ENCODE measurements at regions not wholly inside any gene's neighbourhood (a gene's known extent, or its start where the extent isn't known, plus 50 kb on each side); places are given as distances from the start of the nearest gene placed in this dataset.
"Not testable (repeated sequence)": the region's sequence is repeated elsewhere in the genome, so short reads cannot be mapped to it uniquely, and the experiment has no call there.

GRCh38 chr1:65593516-65593915 is 173.0 kb downstream of the LEPR start:
- no peak for DNase-seq

DNA sequence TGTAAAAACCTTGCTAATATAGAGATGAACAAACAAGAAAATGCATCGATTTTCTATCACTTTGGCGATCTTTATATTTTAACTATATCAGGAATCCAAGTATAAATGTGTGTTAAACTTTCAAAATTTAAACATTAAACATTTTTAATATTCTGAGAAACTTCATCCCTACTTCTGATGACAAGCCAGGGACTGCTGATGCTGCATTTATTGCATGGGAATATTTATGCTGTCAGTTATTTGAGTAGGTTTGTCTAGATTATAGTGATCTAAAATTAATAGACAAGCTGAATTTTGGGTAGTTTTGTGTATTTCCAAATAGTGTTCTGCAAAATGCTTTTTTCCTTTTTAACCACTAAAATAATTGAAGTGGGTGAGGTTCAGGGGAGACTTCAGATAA is 175.3 kb downstream of the LEPR start:
- no peak for DNase-seq

- DNase-seq = no peak
These were observed 176.3 kb downstream of the LEPR start for GRCh38 chr1:65596768-65597167.

DNA sequence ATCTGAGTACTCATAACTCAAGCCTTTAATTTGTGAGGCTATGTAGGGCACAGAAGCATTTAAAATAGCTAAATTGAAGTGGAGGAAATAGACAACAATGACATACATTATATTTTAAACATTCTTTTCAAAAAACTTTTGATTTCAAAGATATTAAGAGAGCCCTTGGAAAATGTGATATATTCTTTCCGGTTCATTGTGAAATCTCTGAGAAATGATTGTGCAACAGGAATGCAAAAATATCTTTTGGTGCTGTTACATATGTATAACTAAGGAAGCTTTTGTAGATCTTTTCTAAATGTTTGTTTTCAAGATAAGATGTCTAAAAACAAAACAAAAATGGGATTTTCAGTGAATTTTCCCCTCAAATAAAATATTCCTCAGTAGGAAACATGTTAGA is 185.2 kb downstream of the LEPR start:
- no peak for DNase-seq

DNA sequence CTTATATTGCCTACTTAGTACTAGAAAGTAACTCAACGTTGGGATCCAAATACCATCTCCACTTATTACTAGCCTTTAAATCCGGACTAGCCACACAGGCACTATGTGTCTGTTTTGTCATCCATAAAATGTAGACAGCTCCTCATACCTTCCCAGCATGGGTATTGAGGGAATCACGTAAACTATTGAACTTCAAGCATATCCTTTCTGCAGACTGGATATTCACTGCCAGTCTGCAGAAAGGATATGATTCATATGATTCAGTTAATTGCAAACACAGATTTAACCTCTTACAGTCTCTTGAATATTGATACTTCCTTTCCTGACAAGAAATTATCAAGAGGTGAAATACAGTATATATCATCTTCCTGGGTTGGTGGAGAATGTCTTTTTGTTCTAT is 186.0 kb downstream of the LEPR start:
- no peak for DNase-seq

DNA sequence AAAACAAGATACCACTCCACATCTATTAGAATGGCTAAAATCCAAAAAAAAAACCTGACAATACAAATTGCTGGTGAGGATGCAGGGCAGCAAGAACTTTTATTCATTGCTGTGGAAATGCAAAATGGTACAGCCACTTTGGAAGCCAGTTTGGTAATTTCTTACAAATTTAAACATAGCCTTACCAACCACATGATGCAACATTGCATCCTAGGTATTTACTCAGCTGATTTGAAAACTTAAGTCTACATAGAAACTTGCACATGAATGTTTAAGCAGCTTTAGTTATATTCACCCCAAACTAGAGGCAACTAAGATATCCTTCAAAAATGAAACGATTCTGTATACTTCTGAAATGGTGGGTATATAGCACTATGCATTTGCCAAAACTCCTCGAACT is 178.8 kb upstream of the PDE4B start:
- no peak for DNase-seq

GRCh38 chr1:65615859-65616258 is 176.8 kb upstream of the PDE4B start:
- DNase-seq = no peak

DNA sequence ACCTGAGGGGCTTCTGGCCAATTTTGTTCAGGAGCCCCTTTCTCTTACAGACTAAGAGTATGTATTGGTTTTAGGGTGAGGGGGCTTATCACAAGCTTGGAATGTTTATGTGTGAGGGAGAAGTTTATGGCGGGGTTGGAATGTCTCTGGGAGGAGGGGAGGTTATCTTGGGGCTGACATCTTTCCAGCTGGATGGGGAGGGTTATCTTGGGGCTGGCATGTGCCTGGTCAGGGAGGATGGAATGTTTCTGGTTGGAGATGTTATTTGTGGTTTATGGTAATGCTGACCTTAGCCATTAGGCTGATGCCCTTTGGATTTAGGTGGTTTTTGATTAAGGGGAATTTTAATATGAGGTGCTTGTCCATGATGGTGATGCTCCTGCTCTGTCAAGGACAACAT is 171.0 kb upstream of the PDE4B start:
- not testable (repeated sequence) for DNase-seq

GRCh38 chr1:65623895-65624294 is 168.8 kb upstream of the PDE4B start:
- DNase-seq = no peak

- DNase-seq = no peak
These were observed 167.2 kb upstream of the PDE4B start for GRCh38 chr1:65625528-65625927.

DNA sequence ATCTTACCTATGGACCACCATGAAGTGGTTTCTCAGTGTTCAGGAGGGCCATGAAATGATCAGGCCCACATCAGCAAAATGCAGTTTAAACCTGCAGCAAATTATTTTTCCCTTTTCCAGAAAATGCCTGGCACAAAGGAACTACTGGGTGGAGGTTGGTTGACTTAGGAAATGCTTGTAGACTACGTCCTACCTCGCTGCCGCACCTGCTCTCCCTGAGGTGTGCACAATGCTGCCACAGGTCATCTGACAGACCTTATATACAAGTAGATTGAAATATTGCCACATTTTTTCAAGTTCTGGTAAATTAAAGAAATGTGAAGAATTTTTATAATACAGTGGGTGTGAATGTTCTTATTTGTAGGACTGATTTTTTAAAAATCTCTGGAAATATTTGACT is 166.7 kb upstream of the PDE4B start:
- no peak for DNase-seq

DNA sequence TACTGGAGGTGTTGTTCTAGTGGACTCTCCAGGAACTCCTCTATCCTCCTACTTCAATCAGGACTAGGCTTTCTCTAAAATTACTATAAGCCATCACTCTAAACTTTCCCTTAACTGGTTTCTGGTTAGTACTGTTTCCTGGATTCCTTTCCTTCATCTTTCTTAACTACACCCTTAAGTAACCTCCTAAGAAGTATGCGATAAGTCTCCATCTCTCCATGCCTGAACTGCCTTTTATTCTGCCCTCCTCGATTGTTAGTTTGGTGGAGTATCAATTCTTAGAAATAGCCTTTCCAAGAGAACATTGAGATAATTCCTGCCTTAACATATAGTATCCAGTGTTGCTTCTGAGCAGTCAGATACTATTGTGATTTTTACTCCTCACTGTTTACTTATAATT is 162.9 kb upstream of the PDE4B start:
- DNase-seq = no peak

GRCh38 chr1:65630855-65631254 is 161.8 kb upstream of the PDE4B start:
- no peak for DNase-seq

DNA sequence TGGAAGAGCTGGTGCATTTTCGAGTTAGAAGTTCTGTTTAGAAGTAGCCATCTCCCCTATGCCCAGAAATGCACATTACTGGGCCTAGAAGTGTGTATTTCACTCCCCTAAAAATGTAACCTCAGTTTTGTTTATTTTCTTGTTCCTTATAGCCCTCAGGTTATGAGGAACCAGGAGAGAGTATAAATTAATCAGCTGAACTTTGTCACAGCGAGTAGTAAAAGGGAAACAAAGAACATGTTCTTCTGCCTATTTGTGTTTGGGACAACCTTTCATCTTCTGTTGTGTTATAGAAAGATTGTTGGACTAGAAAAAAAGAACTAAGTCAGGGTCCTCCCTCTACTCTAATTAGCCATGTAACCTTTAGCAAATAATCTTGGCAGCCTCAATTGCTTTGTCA is 160.5 kb upstream of the PDE4B start:
- no peak for DNase-seq

- DNase-seq = no peak
These were observed 152.6 kb upstream of the PDE4B start for GRCh38 chr1:65640046-65640445.

- DNase-seq = not testable (repeated sequence)
These were observed 143.5 kb upstream of the PDE4B start for GRCh38 chr1:65649185-65649584.

DNA sequence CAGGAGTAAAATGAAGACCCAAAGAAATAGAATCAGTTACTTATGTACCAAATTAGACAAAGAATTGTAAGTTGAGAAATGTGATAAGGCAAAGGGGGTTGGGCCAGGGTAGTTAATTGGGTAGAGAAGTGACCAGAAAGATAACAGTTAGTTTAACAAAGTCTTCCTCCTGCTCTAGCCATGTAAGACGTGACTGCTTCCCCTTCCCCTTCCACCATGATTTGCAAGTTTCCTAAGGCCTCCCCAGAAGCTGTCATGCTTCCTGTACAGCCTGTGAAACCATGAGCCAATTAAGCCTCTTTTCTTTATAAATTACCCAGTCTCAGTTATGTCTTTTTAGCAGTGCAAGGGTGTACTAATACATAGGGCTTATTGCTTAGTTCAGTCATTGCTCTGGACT is 142.0 kb upstream of the PDE4B start:
- no peak for DNase-seq

DNA sequence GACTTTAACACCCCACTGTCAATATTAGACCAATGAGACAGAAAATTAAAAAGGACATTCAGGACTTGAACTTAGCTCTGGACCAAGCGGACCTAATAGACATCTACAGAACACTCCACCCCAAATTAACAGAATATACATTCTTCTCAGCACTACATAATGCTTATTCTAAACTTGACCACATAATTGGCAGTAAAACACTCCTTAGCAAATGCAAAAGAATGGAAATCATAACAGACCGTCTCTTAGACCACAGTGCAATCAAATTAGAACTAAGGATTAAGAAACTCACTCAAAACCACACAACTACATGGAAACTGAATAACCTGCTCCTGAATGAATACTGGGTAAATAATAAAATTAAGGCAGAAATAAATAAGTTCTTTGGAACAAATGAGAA is 138.2 kb upstream of the PDE4B start:
- not testable (repeated sequence) for DNase-seq

DNA sequence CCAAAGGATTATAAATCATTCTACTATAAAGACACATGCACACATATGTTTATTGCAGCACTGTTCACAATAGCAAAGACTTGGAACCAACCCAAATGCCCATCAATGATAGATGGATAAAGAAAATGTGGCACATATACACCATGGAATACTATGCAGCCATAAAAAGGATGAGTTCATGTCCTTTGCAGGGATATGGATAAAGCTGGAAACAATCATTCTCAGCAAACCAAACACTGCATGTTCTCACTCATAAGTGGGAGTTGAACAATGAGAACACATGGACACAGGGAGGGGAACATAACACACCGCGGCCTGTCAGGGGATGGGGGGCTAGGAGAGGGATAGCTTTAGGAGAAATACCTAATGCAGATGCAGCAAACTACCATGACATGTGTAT is 135.1 kb upstream of the PDE4B start:
- DNase-seq = not testable (repeated sequence)

- DNase-seq = no peak
These were observed 134.6 kb upstream of the PDE4B start for GRCh38 chr1:65658122-65658521.

GRCh38 chr1:65668368-65668767 is 124.3 kb upstream of the PDE4B start:
- DNase-seq = no peak

DNA sequence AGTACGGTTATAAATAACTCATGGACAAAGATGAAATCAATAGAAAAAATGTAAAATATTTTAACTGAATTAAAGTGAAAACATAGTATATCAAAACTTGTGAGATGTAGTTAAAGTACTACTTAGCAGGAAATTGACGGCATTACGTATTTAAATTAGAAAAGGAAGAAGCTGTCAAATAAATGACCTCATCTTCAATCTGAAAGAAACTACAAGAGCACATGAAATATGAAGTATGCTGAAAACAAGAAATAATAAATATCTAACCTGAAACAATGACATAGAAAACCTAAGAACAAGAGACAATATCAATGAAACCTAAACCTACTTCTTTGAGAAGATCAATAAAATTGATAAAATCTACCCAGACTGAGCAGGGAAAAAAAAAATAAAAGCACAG is 122.2 kb upstream of the PDE4B start:
- no peak for DNase-seq

- DNase-seq = no peak
These were observed 118.2 kb upstream of the PDE4B start for GRCh38 chr1:65674522-65674921.

- DNase-seq = no peak
These were observed 112.9 kb upstream of the PDE4B start for GRCh38 chr1:65679773-65680172.

- DNase-seq = no peak
These were observed 111.6 kb upstream of the PDE4B start for GRCh38 chr1:65681096-65681495.
